A549 (cell line): ENCODE measurements at regions not wholly inside any gene's neighbourhood (a gene's known extent, or its start where the extent isn't known, plus 50 kb on each side); places are given as distances from the start of the nearest gene placed in this dataset.

Experiments
- CTCF ChIP-seq: fragments of >200 bp; sonication (Bioruptor Twin); formaldehyde crosslinking; IDR thresholded peaks from 3 replicates; pipeline ENCODE4 v1.5.1; 2016
- EHMT2 ChIP-seq: fragments of 200-600 bp; sonication (generic); IDR thresholded peaks from 2 replicates; pipeline ENCODE4 v1.6.1; 2016; ENCODE audit warnings: antibody characterized with exemption, low read depth, mild to moderate bottlenecking, moderate library complexity
- RAD21 ChIP-seq, 2 experiments: fragments of >200 bp in 1 of 2; sonication (Bioruptor Twin) in 1 of 2; formaldehyde crosslinking in 1 of 2; IDR thresholded peaks in 1 of 2; conservative IDR thresholded peaks in 1 of 2; 2 replicates in 1 of 2; 3 replicates in 1 of 2; pipeline ENCODE4 v1.6.1; 2012 to 2018; ENCODE audit warnings: inconsistent platforms in 1 of 2

DNA sequence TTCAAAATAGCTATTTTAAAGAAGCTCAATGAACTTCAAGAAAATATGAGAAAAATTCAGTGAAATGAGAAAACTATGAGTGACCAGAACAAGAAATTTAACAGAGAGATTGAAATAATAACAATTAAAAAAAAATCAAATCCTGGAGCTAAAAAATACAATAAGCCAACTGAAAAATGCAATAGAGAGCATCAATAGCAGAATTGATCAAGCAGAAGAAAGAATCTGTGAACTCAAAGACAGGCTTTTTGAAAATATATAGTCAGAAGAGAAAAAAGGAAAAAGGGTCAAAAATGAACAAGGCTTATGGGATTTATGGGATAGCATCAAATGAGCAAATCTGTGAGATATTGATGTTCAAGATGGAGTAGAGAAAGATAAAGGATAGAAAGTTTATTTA is 133.0 kb downstream of the OTUD1 start:
- TF ChIP-seq CTCF (no peak), RAD21 (conservative IDR thresholded peaks at IDR 0.05 in 1 of 2, IDR thresholded peaks at IDR 0.05 in 1 of 2) (no peak), EHMT2 (no peak)
